K562 (cell line): ENCODE measurements at regions not wholly inside any gene's neighbourhood (a gene's known extent, or its start where the extent isn't known, plus 50 kb on each side); places are given as distances from the start of the nearest gene placed in this dataset.

Source experiments
- ATAC-seq: fragments of 200-7000 bp; cut with Tn5 transposase; 3 replicates; pipeline ENCODE4 v1.9.1; 2020; ENCODE audit warnings: moderate library complexity
- BruUV-seq: library from RNA; stranded (reverse); fragments of 400-500 nt; replicated peaks from 2 replicates; lab custom pipeline; 2021; lab: Mats Ljungman, UMichigan
- CTCF ChIA-PET: fragments of 300-600 bp; formaldehyde crosslinking; extraction: SDS; loops from one replicate; lab custom pipeline; 2021; ENCODE audit warnings: low intra/inter-chr PET ratio; lab: Yijun Ruan, JAX
- POLR2A ChIA-PET: fragments of 300-600, 350-650 bp; sonication (Branson Sonifier 250); formaldehyde crosslinking; extraction: SDS; loops from one replicate; lab custom pipeline; 2021; ENCODE audit warnings: antibody characterized with exemption, inconsistent platforms; lab: Yijun Ruan, JAX
- DNase-seq, 4 experiments: peaks; one replicate each; pipeline versions ENCODE4 v3.0.0 to v3.0.0-alpha.2; 2011 to 2018; ENCODE audit warnings: low spot score in 3 of 4, mixed read lengths in 3 of 4; ENCODE audit errors: extremely low read depth in 1 of 4
- FAIRE-seq: peaks from 2 replicates; lab custom pipeline; 2011; peaks lifted over from hg19 to GRCh38; lab: Jason Lieb, UNC
- H2AFZ ChIP-seq: 2 replicates; pipeline ENCODE4 v1.6.0; 2011; ENCODE audit warnings: low read depth, low read length, control low read depth, inconsistent platforms
- H3K27ac ChIP-seq: fragments of 200-600 bp; 3 replicates; pipeline ENCODE4 v1.8.0; 2011; ENCODE audit warnings: low read depth, mild to moderate bottlenecking, control low read depth, inconsistent platforms, low read length, moderate library complexity, mixed read lengths; ENCODE audit errors: extremely low read depth
- H3K27me3 ChIP-seq, 2 experiments: fragments of 300-600 bp in 1 of 2; 2 replicates in 1 of 2; 3 replicates in 1 of 2; pipeline versions ENCODE4 v1.6.0 to v1.8.0; 2011; ENCODE audit warnings: inconsistent platforms in 2 of 2, low read length in 2 of 2, mild to moderate bottlenecking in 1 of 2, mixed read lengths in 1 of 2, moderate library complexity in 1 of 2; ENCODE audit not compliant: control insufficient read depth in 2 of 2, insufficient read depth in 2 of 2
- H3K36me3 ChIP-seq: fragments of 300-600 bp; 3 replicates; pipeline ENCODE4 v1.8.0; 2011; ENCODE audit warnings: mild to moderate bottlenecking, low read length, inconsistent platforms; ENCODE audit not compliant: control insufficient read depth, insufficient read depth
- H3K4me1 ChIP-seq, 2 experiments: fragments of 200-600 bp in 1 of 2; replicated peaks in 1 of 2; 2 replicates in 1 of 2; 3 replicates in 1 of 2; pipeline versions ENCODE4 v1.5.1 to v1.8.0; 2011; ENCODE audit warnings: inconsistent platforms in 2 of 2, low read length in 2 of 2, mild to moderate bottlenecking in 1 of 2, mixed read lengths in 1 of 2, moderate library complexity in 1 of 2; ENCODE audit not compliant: control insufficient read depth in 2 of 2, insufficient read depth in 2 of 2
- H3K4me2 ChIP-seq: 2 replicates; pipeline ENCODE4 v1.6.1; 2011; ENCODE audit warnings: low read length, control low read depth, inconsistent platforms, mixed read lengths; ENCODE audit not compliant: insufficient read depth
- H3K4me3 ChIP-seq: fragments of 200-600 bp; sonication (generic), shearing (Covaris generic); 2 replicates; pipeline ENCODE4 v1.5.1; 2016; ENCODE audit warnings: control low read depth, inconsistent platforms
- H3K79me2 ChIP-seq: fragments of 200-600 bp; 3 replicates; pipeline ENCODE4 v1.8.0; 2011; ENCODE audit warnings: low read length, inconsistent platforms; ENCODE audit not compliant: control insufficient read depth, insufficient read depth
- H3K9ac ChIP-seq, 2 experiments: 2 replicates each; pipeline versions ENCODE4 v1.6.0 to v1.6.1; 2011; ENCODE audit warnings: low read depth in 2 of 2, low read length in 2 of 2, control low read depth in 1 of 2, inconsistent platforms in 1 of 2, mild to moderate bottlenecking in 1 of 2, mixed read lengths in 1 of 2; ENCODE audit not compliant: insufficient read depth in 1 of 2
- H3K9me1 ChIP-seq: one replicate; pipeline ENCODE4 v1.6.0; 2011; ENCODE audit warnings: inconsistent platforms, mild to moderate bottlenecking, low read length, moderate library complexity; ENCODE audit not compliant: control insufficient read depth, insufficient read depth
- H3K9me3 ChIP-seq: replicated peaks from 2 replicates; pipeline ENCODE4 v1.5.1; 2011; ENCODE audit warnings: low read depth, low read length, inconsistent platforms; ENCODE audit not compliant: control insufficient read depth, insufficient read depth
- H4K20me1 ChIP-seq: replicated peaks from 2 replicates; pipeline ENCODE4 v1.6.1; 2011; ENCODE audit warnings: low read length, inconsistent platforms, mixed read lengths; ENCODE audit not compliant: control insufficient read depth, insufficient read depth
- ELF1 ChIP-seq: fragments of 200-800 bp; sonication (Bioruptor generic); IDR thresholded peaks from 2 replicates; pipeline ENCODE4 v1.6.1; 2016; ENCODE audit warnings: missing genetic modification characterization, missing compliant biosample characterization
- FOXK1 ChIP-seq: sonication (generic); formaldehyde crosslinking; IDR thresholded peaks from 2 replicates; pipeline ENCODE4 v1.8.0; 2022; ENCODE audit warnings: missing genetic modification reagents, mild to moderate bottlenecking, borderline replicate concordance
- NFYB ChIP-seq: IDR thresholded peaks from 2 replicates; pipeline ENCODE4 v1.6.1; 2011; ENCODE audit warnings: mild to moderate bottlenecking, moderate library complexity; ENCODE audit not compliant: insufficient read length; ENCODE audit errors: extremely low read depth
- RBM15 ChIP-seq: fragments of 200-400 bp; formaldehyde crosslinking; IDR thresholded peaks from 2 replicates; pipeline ENCODE4 v1.6.1; 2018; ENCODE audit warnings: mild to moderate bottlenecking, low read length, moderate library complexity; ENCODE audit not compliant: insufficient read depth
- TBL1XR1 ChIP-seq, 2 experiments: IDR thresholded peaks; 2 replicates each; pipeline ENCODE4 v1.6.1; 2012; ENCODE audit warnings: improper control_type of control experiment in 2 of 2, low read length in 2 of 2, mild to moderate bottlenecking in 1 of 2
- ZFP30 ChIP-seq: fragments of 250-450 bp; sonication (Bioruptor Pico); IDR thresholded peaks from 2 replicates; pipeline ENCODE4 v1.8.0; 2022; ENCODE audit warnings: moderate library complexity, mild to moderate bottlenecking, inconsistent platforms, borderline replicate concordance
- ZNF431 ChIP-seq: sonication (generic); formaldehyde crosslinking; IDR thresholded peaks from 2 replicates; pipeline ENCODE4 v1.8.0; 2022; ENCODE audit warnings: mild to moderate bottlenecking, missing genetic modification reagents
- ZNF76 ChIP-seq: fragments of 250-450 bp; sonication (Bioruptor Pico); IDR thresholded peaks from 2 replicates; pipeline ENCODE4 v1.4.0; 2020; ENCODE audit warnings: mild to moderate bottlenecking, moderate library complexity, borderline replicate concordance
- WGBS: fragments of 100-300 bp; shearing (Covaris generic); methylation state at CpG from one replicate; pipeline ENCODE4 v1.1.6; 2016; ENCODE audit warnings: low coverage, mixed read lengths; ENCODE audit not compliant: insufficient coverage; ENCODE audit errors: missing lambda C conversion rate; 5-methylcytosine and 5-hydroxymethylcytosine counted together
- in situ Hi-C: fragments of 300-500 bp; cut with MboI; formaldehyde crosslinking; loops from 4 replicates; pipeline ENCODE4 v1.15.0; 2018; ENCODE audit warnings: inconsistent platforms, mixed read lengths
- intact Hi-C: fragments of 100-400 bp; cut with micrococcal nuclease; formaldehyde crosslinking; loops from 2 replicates; pipeline ENCODE4 v1.14.2; 2022
- TF ChIP-seq, protein P1 (sequence below): sonication (generic); formaldehyde crosslinking; IDR thresholded peaks from 2 replicates; pipeline ENCODE4 v1.8.0; 2022; ENCODE audit warnings: mild to moderate bottlenecking, missing genetic modification reagents
- TF ChIP-seq, protein P2 (sequence below): fragments of 250-450 bp; sonication (Bioruptor Pico); IDR thresholded peaks from 2 replicates; pipeline ENCODE4 v1.8.0; 2022; ENCODE audit warnings: moderate library complexity, mild to moderate bottlenecking, inconsistent platforms
- TF ChIP-seq, protein P3 (sequence below): fragments of 450-650 bp; IDR thresholded peaks from 2 replicates; pipeline ENCODE4 v1.6.1; 2017; ENCODE audit warnings: antibody characterized with exemption

DNA sequence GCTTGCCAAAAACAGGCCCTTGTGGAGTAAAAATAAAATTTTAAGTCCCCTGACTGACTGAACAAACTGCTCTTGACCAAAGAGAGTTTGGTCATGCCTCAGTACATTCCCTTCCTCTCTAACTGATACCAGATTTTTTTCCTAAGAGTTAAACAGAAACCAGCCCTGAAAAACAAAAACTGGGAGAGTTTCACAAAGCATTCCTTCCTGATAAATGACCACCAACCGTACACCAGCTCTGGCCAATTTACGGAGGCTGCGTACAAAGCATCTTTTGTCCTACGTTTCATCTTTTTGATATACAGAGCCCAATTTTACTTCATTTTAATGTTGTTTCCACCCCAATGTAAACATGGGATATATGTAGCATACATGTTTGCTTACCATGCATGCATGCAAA, 477.4 kb upstream of the HTR1E start:
- intact Hi-C loops: no loop called here
- ATAC-seq: no peak
- no peaks in the 10 kb centered on the region for H3K36me3 ChIP-seq
- TF ChIP-seq NFYB (no peak), ZFP30 (CRISPR knock-in tag) (no peak), RBM15 (no peak), FOXK1 (CRISPR knock-in tag) (no peak), ZNF76 (no peak), ZNF431 (no peak), TBL1XR1 (IDR thresholded peaks at IDR 0.05; ENCODE audit: low read length in 2 of 2) (no peak), ELF1 (no peak)
- TF ChIP-seq, protein P1, sequence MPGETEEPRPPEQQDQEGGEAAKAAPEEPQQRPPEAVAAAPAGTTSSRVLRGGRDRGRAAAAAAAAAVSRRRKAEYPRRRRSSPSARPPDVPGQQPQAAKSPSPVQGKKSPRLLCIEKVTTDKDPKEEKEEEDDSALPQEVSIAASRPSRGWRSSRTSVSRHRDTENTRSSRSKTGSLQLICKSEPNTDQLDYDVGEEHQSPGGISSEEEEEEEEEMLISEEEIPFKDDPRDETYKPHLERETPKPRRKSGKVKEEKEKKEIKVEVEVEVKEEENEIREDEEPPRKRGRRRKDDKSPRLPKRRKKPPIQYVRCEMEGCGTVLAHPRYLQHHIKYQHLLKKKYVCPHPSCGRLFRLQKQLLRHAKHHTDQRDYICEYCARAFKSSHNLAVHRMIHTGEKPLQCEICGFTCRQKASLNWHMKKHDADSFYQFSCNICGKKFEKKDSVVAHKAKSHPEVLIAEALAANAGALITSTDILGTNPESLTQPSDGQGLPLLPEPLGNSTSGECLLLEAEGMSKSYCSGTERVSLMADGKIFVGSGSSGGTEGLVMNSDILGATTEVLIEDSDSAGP (CRISPR knock-in tag): no peak
- TF ChIP-seq, protein P2, sequence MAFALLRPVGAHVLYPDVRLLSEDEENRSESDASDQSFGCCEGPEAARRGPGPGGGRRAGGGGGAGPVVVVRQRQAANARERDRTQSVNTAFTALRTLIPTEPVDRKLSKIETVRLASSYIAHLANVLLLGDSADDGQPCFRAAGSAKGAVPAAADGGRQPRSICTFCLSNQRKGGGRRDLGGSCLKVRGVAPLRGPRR (CRISPR knock-in tag): no peak
- TF ChIP-seq, protein P3, sequence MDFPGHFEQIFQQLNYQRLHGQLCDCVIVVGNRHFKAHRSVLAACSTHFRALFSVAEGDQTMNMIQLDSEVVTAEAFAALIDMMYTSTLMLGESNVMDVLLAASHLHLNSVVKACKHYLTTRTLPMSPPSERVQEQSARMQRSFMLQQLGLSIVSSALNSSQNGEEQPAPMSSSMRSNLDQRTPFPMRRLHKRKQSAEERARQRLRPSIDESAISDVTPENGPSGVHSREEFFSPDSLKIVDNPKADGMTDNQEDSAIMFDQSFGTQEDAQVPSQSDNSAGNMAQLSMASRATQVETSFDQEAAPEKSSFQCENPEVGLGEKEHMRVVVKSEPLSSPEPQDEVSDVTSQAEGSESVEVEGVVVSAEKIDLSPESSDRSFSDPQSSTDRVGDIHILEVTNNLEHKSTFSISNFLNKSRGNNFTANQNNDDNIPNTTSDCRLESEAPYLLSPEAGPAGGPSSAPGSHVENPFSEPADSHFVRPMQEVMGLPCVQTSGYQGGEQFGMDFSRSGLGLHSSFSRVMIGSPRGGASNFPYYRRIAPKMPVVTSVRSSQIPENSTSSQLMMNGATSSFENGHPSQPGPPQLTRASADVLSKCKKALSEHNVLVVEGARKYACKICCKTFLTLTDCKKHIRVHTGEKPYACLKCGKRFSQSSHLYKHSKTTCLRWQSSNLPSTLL: no peak
- TF ChIP-seq, all 486 proteins: peak for 0
- Histone ChIP-seq H3K9me3 (0 out of 2 replicates have a peak, but pooled peaks cover 2% of the 10 kb centered on the region), H3K4me3 (no peak overlapping the region), H3K27me3 (no peaks in the 10 kb centered on the region), H3K27ac (no peak overlapping the region), H4K20me1 (no peaks in the 10 kb centered on the region), H2AFZ (no peak overlapping the region), H3K4me1 (no peaks in the 10 kb centered on the region), H3K9me1 (no peaks in the 10 kb centered on the region), H3K9ac (no peak overlapping the region), H3K4me2 (no peak overlapping the region), H3K79me2 (no peaks in the 10 kb centered on the region)
- ChIA-PET CTCF (no interaction called here), POLR2A (no interaction called here)
- DNase-seq (no peak), FAIRE-seq (no peak)
- 3% methylated on average over 4 of the region's 4 CpGs for WGBS
- BruUV-seq: no TSS peak
- in situ Hi-C loops: no loop called here
